ENCODE measurements at regions not wholly inside any gene's neighbourhood (a gene's known extent, or its start where the extent isn't known, plus 50 kb on each side); places are given as distances from the start of the nearest gene placed in this dataset.

GRCh38 chr9:111985315-111985714 lies 88.7 kb downstream of the UGCG start:
- DNase-seq = no peak

- DNase-seq = peak; percentile 35
These were observed 89.5 kb downstream of the UGCG start for GRCh38 chr9:111986035-111986556.
